CD8-positive, alpha-beta memory T cell (primary cell): ENCODE measurements at regions not wholly inside any gene's neighbourhood (a gene's known extent, or its start where the extent isn't known, plus 50 kb on each side); places are given as distances from the start of the nearest gene placed in this dataset.

Experiments
- CTCF ChIA-PET: fragments of 350-600 bp; sonication (Branson Sonifier 250); formaldehyde crosslinking; loops from one replicate; lab custom pipeline; 2021; ENCODE audit warnings: antibody characterized with exemption; lab: Charles Lee
- POLR2A ChIA-PET: fragments of 350-600 bp; sonication (Branson Sonifier 250); formaldehyde crosslinking; loops from one replicate; lab custom pipeline; 2021; ENCODE audit warnings: antibody characterized with exemption; lab: Charles Lee
- DNase-seq, 5 donors: peaks; one replicate each; pipeline versions ENCODE4 v3.0.0 to v3.0.0-alpha.2; 2020 to 2022; ENCODE audit warnings: mixed read lengths in 1 of 5
- H3K27ac ChIP-seq: one replicate; pipeline ENCODE4 v1.7.0; 2013; ENCODE audit warnings: low read depth, mild to moderate bottlenecking, low read length, moderate library complexity
- H3K27me3 ChIP-seq: 2 replicates; pipeline ENCODE4 v1.7.0; 2013; ENCODE audit warnings: low read length, mild to moderate bottlenecking; ENCODE audit not compliant: insufficient read depth, poor library complexity, severe bottlenecking
- H3K36me3 ChIP-seq: 2 replicates; pipeline ENCODE4 v1.7.0; 2013; ENCODE audit warnings: mild to moderate bottlenecking, low read length, moderate library complexity; ENCODE audit not compliant: insufficient read depth
- H3K4me1 ChIP-seq: 2 replicates; pipeline ENCODE4 v1.7.0; 2013; ENCODE audit warnings: mild to moderate bottlenecking, low read length, moderate library complexity; ENCODE audit not compliant: insufficient read depth
- H3K4me3 ChIP-seq: 2 replicates; pipeline ENCODE4 v1.7.0; 2013; ENCODE audit warnings: mild to moderate bottlenecking, low read length
- H3K9me3 ChIP-seq: 2 replicates; pipeline ENCODE4 v1.7.0; 2013; ENCODE audit warnings: mild to moderate bottlenecking, low read length
- H3K27ac Mint-ChIP-seq, 8 donors: one replicate each; pipeline ENCODE4 v1.8.0; 2020 to 2021; ENCODE audit warnings: mixed read lengths in 8 of 8, mild to moderate bottlenecking in 6 of 8, inconsistent platforms in 3 of 8, moderate library complexity in 3 of 8
- H3K27me3 Mint-ChIP-seq, 2 donors: one replicate each; pipeline ENCODE4 v1.8.0; 2020 to 2021; ENCODE audit warnings: mixed read lengths in 2 of 2, mild to moderate bottlenecking in 1 of 2, moderate library complexity in 1 of 2
- H3K36me3 Mint-ChIP-seq, 3 donors: one replicate each; pipeline ENCODE4 v1.8.0; 2020 to 2021; ENCODE audit warnings: mixed read lengths in 3 of 3, inconsistent platforms in 1 of 3, mild to moderate bottlenecking in 1 of 3
- H3K4me1 Mint-ChIP-seq, 3 donors: one replicate each; pipeline ENCODE4 v1.8.0; 2020 to 2021; ENCODE audit warnings: mixed read lengths in 3 of 3, inconsistent platforms in 1 of 3, mild to moderate bottlenecking in 1 of 3
- H3K4me3 Mint-ChIP-seq, 7 donors: one replicate each; pipeline ENCODE4 v1.8.0; 2020 to 2021; ENCODE audit warnings: mixed read lengths in 7 of 7, mild to moderate bottlenecking in 6 of 7, moderate library complexity in 4 of 7, inconsistent platforms in 2 of 7
- H3K9me3 Mint-ChIP-seq, 5 donors: one replicate each; pipeline ENCODE4 v1.8.0; 2020 to 2022; ENCODE audit warnings: mixed read lengths in 5 of 5, mild to moderate bottlenecking in 3 of 5, moderate library complexity in 2 of 5, inconsistent platforms in 1 of 5

- Mint-ChIP-seq H3K27me3 (peaks cover 0 to 4% of the 10 kb centered on the region in 2 donors), H3K4me1 (no peaks in the 10 kb centered on the region), H3K27ac (no peak overlapping the region), H3K9me3 (peaks cover 0 to 5% (median 0%) of the 10 kb centered on the region in 5 donors), H3K4me3 (no peak overlapping the region), H3K36me3 (peaks cover 0 to 3% (median 0%) of the 10 kb centered on the region in 3 donors)
- Histone ChIP-seq H3K9me3 (no peaks in the 10 kb centered on the region), H3K36me3 (no peaks in the 10 kb centered on the region), H3K27ac (no peak overlapping the region), H3K27me3 (no peaks in the 10 kb centered on the region), H3K4me3 (no peak overlapping the region), H3K4me1 (no peaks in the 10 kb centered on the region)
- POLR2A ChIA-PET = no interaction called here
- CTCF ChIA-PET = no interaction called here
- DNase-seq = no peak
These were observed 361.6 kb upstream of the NR2F2 start for GRCh38 chr15:95968856-95969255.

- Mint-ChIP-seq H3K36me3 (peaks cover 0 to 3% (median 0%) of the 10 kb centered on the region in 3 donors), H3K4me3 (no peak overlapping the region), H3K9me3 (peaks cover 0 to 3% (median 0%) of the 10 kb centered on the region in 5 donors), H3K27me3 (peaks cover 0 to 3% of the 10 kb centered on the region in 2 donors), H3K4me1 (no peaks in the 10 kb centered on the region), H3K27ac (no peak overlapping the region)
- Histone ChIP-seq H3K27me3 (no peaks in the 10 kb centered on the region), H3K4me3 (no peak overlapping the region), H3K27ac (no peak overlapping the region), H3K4me1 (no peaks in the 10 kb centered on the region), H3K9me3 (no peaks in the 10 kb centered on the region), H3K36me3 (no peaks in the 10 kb centered on the region)
- CTCF ChIA-PET = no interaction called here
- POLR2A ChIA-PET = no interaction called here
- DNase-seq = no peak
These were observed 360.2 kb upstream of the NR2F2 start for GRCh38 chr15:95970326-95970725.

- Histone ChIP-seq H3K27me3 (no peaks in the 10 kb centered on the region), H3K27ac (no peak overlapping the region), H3K9me3 (no peaks in the 10 kb centered on the region), H3K4me3 (no peak overlapping the region), H3K36me3 (no peaks in the 10 kb centered on the region), H3K4me1 (no peaks in the 10 kb centered on the region)
- Mint-ChIP-seq H3K27me3 (peaks cover 0 to 3% of the 10 kb centered on the region in 2 donors), H3K9me3 (peaks cover 0 to 3% (median 0%) of the 10 kb centered on the region in 5 donors), H3K4me1 (no peaks in the 10 kb centered on the region), H3K36me3 (no peaks in the 10 kb centered on the region), H3K27ac (peak overlapping the region in 1 of 8 donors; percentile 21), H3K4me3 (no peak overlapping the region)
- no peak for DNase-seq
- ChIA-PET CTCF (no interaction called here), POLR2A (interaction anchor here (0.5 kb wide), 1 partner anchor 49 kb away, joined by 4 read pairs; no protein-coding TSS in a partner anchor)
These were observed 358.4 kb upstream of the NR2F2 start for GRCh38 chr15:95972041-95972553.

GRCh38 chr15:95972812-95973211 lies 357.7 kb upstream of the NR2F2 start:
- no peak overlapping the region for H3K4me3 Mint-ChIP-seq
- Histone ChIP-seq H3K27ac (no peak overlapping the region), H3K4me1 (no peaks in the 10 kb centered on the region), H3K4me3 (no peak overlapping the region), H3K9me3 (no peaks in the 10 kb centered on the region), H3K27me3 (no peaks in the 10 kb centered on the region), H3K36me3 (no peaks in the 10 kb centered on the region)
- no peak for DNase-seq
- POLR2A ChIA-PET = no interaction called here
- peaks cover 0 to 3% of the 10 kb centered on the region in 2 donors for H3K27me3 Mint-ChIP-seq
- peak overlapping the region in 1 of 8 donors; percentile 25 for H3K27ac Mint-ChIP-seq
- H3K36me3 Mint-ChIP-seq = no peaks in the 10 kb centered on the region
- no peaks in the 10 kb centered on the region for H3K4me1 Mint-ChIP-seq
- peaks cover 0 to 3% (median 0%) of the 10 kb centered on the region in 5 donors for H3K9me3 Mint-ChIP-seq
- CTCF ChIA-PET = no interaction called here

- H3K4me1 ChIP-seq = no peaks in the 10 kb centered on the region
- ChIA-PET CTCF (no interaction called here), POLR2A (no interaction called here)
- no peak for DNase-seq
- Mint-ChIP-seq H3K27ac (no peak overlapping the region), H3K9me3 (peaks cover 0 to 3% (median 0%) of the 10 kb centered on the region in 5 donors), H3K4me1 (no peaks in the 10 kb centered on the region), H3K4me3 (no peak overlapping the region), H3K36me3 (no peaks in the 10 kb centered on the region), H3K27me3 (peaks cover 0 to 3% of the 10 kb centered on the region in 2 donors)
- H3K4me3 ChIP-seq = no peak overlapping the region
- H3K27me3 ChIP-seq = no peaks in the 10 kb centered on the region
- H3K27ac ChIP-seq = no peak overlapping the region
- no peaks in the 10 kb centered on the region for H3K36me3 ChIP-seq
- no peaks in the 10 kb centered on the region for H3K9me3 ChIP-seq
These were observed 356.8 kb upstream of the NR2F2 start for GRCh38 chr15:95973566-95974256.

- DNase-seq = no peak
- no peaks in the 10 kb centered on the region for H3K9me3 ChIP-seq
- no peak overlapping the region for H3K27ac ChIP-seq
These were observed 355.3 kb upstream of the NR2F2 start for GRCh38 chr15:95975212-95975611.

GRCh38 chr15:95979286-95979685 lies 351.2 kb upstream of the NR2F2 start:
- Mint-ChIP-seq H3K4me1 (no peaks in the 10 kb centered on the region), H3K36me3 (no peaks in the 10 kb centered on the region), H3K27ac (no peak overlapping the region), H3K9me3 (peaks cover 0 to under 1% (median 0%) of the 10 kb centered on the region in 5 donors), H3K4me3 (no peak overlapping the region), H3K27me3 (peaks cover 0 to 4% of the 10 kb centered on the region in 2 donors)
- POLR2A ChIA-PET = no interaction called here
- no peaks in the 10 kb centered on the region for H3K9me3 ChIP-seq
- CTCF ChIA-PET = no interaction called here
- H3K4me1 ChIP-seq = no peaks in the 10 kb centered on the region
- H3K4me3 ChIP-seq = no peak overlapping the region
- no peaks in the 10 kb centered on the region for H3K36me3 ChIP-seq
- no peak overlapping the region for H3K27ac ChIP-seq
- DNase-seq = no peak
- H3K27me3 ChIP-seq = no peaks in the 10 kb centered on the region

More at GRCh38 chr15:95975212-95975611, 355.3 kb upstream of the NR2F2 start:
- Mint-ChIP-seq H3K36me3 (no peaks in the 10 kb centered on the region), H3K27me3 (peaks cover 0 to 5% of the 10 kb centered on the region in 2 donors), H3K4me1 (no peaks in the 10 kb centered on the region), H3K27ac (no peak overlapping the region), H3K4me3 (no peak overlapping the region), H3K9me3 (no peaks in the 10 kb centered on the region)
- H3K27me3 ChIP-seq = no peaks in the 10 kb centered on the region
- no peaks in the 10 kb centered on the region for H3K36me3 ChIP-seq
- no peak overlapping the region for H3K4me3 ChIP-seq
- H3K4me1 ChIP-seq = no peaks in the 10 kb centered on the region
- CTCF ChIA-PET = no interaction called here
- POLR2A ChIA-PET = no interaction called here

- CTCF ChIA-PET = no interaction called here
- H3K4me1 Mint-ChIP-seq = no peaks in the 10 kb centered on the region
- no peak overlapping the region for H3K27ac ChIP-seq
- H3K27me3 ChIP-seq = no peaks in the 10 kb centered on the region
- no peaks in the 10 kb centered on the region for H3K36me3 ChIP-seq
- H3K27me3 Mint-ChIP-seq = peaks cover 3 to 4% of the 10 kb centered on the region in 2 donors
- no peak overlapping the region for H3K4me3 ChIP-seq
- no peaks in the 10 kb centered on the region for H3K4me1 ChIP-seq
- no peaks in the 10 kb centered on the region for H3K36me3 Mint-ChIP-seq
- POLR2A ChIA-PET = no interaction called here
- no peak for DNase-seq
- H3K4me3 Mint-ChIP-seq = no peak overlapping the region
- no peak overlapping the region for H3K27ac Mint-ChIP-seq
- H3K9me3 ChIP-seq = no peaks in the 10 kb centered on the region
- H3K9me3 Mint-ChIP-seq = peaks cover 0 to 2% (median 0%) of the 10 kb centered on the region in 5 donors
These were observed 349.3 kb upstream of the NR2F2 start for GRCh38 chr15:95981209-95981608.
